GM12872 (cell line): ENCODE measurements at regions not wholly inside any gene's neighbourhood (a gene's known extent, or its start where the extent isn't known, plus 50 kb on each side); places are given as distances from the start of the nearest gene placed in this dataset.

Experiments
- TF ChIP-seq, protein P1 (sequence below): IDR thresholded peaks from 3 replicates; pipeline ENCODE4 v1.5.1; 2011; ENCODE audit warnings: low read depth, mild to moderate bottlenecking, low read length, moderate library complexity; ENCODE audit not compliant: insufficient read depth

- TF ChIP-seq, protein P1, sequence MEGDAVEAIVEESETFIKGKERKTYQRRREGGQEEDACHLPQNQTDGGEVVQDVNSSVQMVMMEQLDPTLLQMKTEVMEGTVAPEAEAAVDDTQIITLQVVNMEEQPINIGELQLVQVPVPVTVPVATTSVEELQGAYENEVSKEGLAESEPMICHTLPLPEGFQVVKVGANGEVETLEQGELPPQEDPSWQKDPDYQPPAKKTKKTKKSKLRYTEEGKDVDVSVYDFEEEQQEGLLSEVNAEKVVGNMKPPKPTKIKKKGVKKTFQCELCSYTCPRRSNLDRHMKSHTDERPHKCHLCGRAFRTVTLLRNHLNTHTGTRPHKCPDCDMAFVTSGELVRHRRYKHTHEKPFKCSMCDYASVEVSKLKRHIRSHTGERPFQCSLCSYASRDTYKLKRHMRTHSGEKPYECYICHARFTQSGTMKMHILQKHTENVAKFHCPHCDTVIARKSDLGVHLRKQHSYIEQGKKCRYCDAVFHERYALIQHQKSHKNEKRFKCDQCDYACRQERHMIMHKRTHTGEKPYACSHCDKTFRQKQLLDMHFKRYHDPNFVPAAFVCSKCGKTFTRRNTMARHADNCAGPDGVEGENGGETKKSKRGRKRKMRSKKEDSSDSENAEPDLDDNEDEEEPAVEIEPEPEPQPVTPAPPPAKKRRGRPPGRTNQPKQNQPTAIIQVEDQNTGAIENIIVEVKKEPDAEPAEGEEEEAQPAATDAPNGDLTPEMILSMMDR, result no peak
These were observed 577.2 kb upstream of the PCDH15 start for GRCh38 chr10:55378196-55378595.

GRCh38 chr10:55374917-55375316, 573.9 kb upstream of the PCDH15 start:
- TF ChIP-seq, protein P1, result no peak

- TF ChIP-seq, protein P1, result no peak
These were observed 573.0 kb upstream of the PCDH15 start for GRCh38 chr10:55374060-55374459.

DNA sequence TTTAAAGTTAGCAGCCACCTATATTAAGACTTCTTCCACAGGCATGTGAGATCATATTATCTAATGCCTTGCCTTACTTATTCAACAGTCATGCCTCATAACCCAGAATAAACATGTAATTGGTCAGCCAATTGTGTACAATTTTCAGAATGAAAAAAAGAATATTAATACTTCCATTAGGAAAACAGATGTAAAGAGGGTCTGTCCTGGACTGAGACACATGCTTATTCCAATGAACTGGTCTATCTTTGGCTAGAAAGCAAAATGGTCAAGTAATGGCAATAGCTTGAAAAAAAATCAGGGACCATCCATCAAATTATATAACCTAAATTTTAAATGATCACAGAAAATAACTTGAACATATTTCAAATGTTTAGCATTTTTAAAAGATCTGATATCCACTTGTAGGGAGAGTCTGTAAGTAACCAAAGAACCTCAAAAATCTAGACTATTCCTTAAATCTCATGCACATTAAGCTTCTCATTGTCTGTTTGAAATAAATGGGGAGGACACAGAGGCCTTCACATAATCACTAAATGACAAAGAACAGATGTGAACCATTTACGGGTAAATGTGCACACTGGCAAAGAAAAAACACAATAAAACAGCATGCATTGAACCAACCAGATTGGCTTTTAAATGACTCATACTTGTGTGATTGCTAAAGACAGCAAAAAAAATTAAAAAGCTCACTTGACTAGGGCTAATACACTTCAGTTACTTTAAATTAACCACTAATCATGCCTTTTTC, 568.8 kb upstream of the PCDH15 start:
- TF ChIP-seq, protein P1, result no peak

- TF ChIP-seq, protein P1, result no peak
These were observed 567.4 kb upstream of the PCDH15 start for GRCh38 chr10:55368467-55368866.

DNA sequence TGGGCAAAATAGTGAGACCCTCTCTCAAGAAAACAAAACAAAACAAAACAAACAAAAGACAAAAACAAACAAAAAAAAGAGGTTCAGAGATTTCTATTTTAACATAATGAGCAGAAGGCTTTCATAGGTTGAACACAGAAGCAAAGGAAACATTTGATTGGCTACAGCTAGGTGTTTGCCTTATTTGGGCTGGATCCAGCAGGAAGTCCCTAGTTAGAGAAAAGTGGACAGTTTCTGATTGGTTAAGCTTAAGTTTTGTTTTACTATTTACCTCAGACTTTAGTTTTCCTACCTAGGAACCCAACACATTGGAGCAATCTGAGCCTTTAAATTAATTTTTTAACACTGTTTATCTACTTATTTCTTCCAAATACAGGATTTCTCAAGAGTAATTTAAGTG, 566.5 kb upstream of the PCDH15 start:
- TF ChIP-seq, protein P1, result no peak

DNA sequence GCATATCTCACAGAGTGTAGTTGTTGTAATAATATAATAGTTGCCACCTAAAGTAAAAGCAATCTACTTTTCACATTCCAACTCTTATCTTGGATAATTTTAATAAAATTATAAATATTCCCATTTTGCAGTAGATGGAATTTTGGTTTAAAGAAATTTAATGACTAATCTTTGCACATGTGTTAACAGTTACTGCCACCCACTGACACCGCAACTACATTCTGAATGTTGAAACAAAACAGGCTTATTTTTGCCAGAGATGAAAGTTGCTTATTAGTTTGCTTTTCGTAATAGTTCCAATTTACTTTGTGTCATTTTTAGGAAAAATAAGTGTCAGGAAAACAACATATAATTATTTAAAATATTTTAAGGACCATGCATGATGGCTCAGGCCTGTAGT, 557.5 kb upstream of the PCDH15 start:
- TF ChIP-seq, protein P1, result no peak
